Fibroblast of skin of left biceps (primary cell): ENCODE measurements at regions not wholly inside any gene's neighbourhood (a gene's known extent, or its start where the extent isn't known, plus 50 kb on each side); places are given as distances from the start of the nearest gene placed in this dataset.
"Not testable (repeated sequence)": the region's sequence is repeated elsewhere in the genome, so short reads cannot be mapped to it uniquely, and the experiment has no call there.

ENCODE experiments used
- DNase-seq, 2 experiments: peaks; one replicate each; pipeline ENCODE4 v3.0.0-alpha.2; 2013; ENCODE audit warnings: low read depth in 2 of 2

- DNase-seq, result no peak
Measured at GRCh38 chr11:134876226-134876625, 464.2 kb upstream of the B3GAT1 start.

- DNase-seq, result no peak
Measured at GRCh38 chr11:134866981-134867675, 455.1 kb upstream of the B3GAT1 start.

- DNase-seq, result no peak
Measured at GRCh38 chr11:134866215-134866614, 454.2 kb upstream of the B3GAT1 start.

GRCh38 chr11:134864968-134865305 is 452.9 kb upstream of the B3GAT1 start:
- DNase-seq, result no peak

- no peak for DNase-seq
Measured at GRCh38 chr11:134864233-134864967, 452.4 kb upstream of the B3GAT1 start.

GRCh38 chr11:134863294-134863693 is 451.3 kb upstream of the B3GAT1 start:
- no peak for DNase-seq

GRCh38 chr11:134862587-134863195 is 450.6 kb upstream of the B3GAT1 start:
- no peak for DNase-seq

- no peak for DNase-seq
Measured at GRCh38 chr11:134862105-134862502, 450.1 kb upstream of the B3GAT1 start.

- no peak for DNase-seq
Measured at GRCh38 chr11:134861490-134862104, 449.6 kb upstream of the B3GAT1 start.

GRCh38 chr11:134858783-134859480 is 446.9 kb upstream of the B3GAT1 start:
- no peak for DNase-seq

- no peak for DNase-seq
Measured at GRCh38 chr11:134857035-134857434, 445.0 kb upstream of the B3GAT1 start.

- no peak for DNase-seq
Measured at GRCh38 chr11:134856056-134856971, 444.3 kb upstream of the B3GAT1 start.

GRCh38 chr11:134853992-134854991 is 442.2 kb upstream of the B3GAT1 start:
- DNase-seq, result no peak

GRCh38 chr11:134851503-134852224 is 439.6 kb upstream of the B3GAT1 start:
- DNase-seq, result not testable (repeated sequence)

- DNase-seq, result no peak
Measured at GRCh38 chr11:134850566-134850965, 438.5 kb upstream of the B3GAT1 start.

- DNase-seq, result no peak
Measured at GRCh38 chr11:134849833-134850232, 437.8 kb upstream of the B3GAT1 start.

GRCh38 chr11:134847083-134847715 is 435.2 kb upstream of the B3GAT1 start:
- no peak for DNase-seq

GRCh38 chr11:134846328-134847082 is 434.5 kb upstream of the B3GAT1 start:
- no peak for DNase-seq
